Thoracic aorta (tissue), 2 donors: ENCODE measurements at regions not wholly inside any gene's neighbourhood (a gene's known extent, or its start where the extent isn't known, plus 50 kb on each side); places are given as distances from the start of the nearest gene placed in this dataset.
A peak's percentile ranks its signal among the peaks of the same experiment; 100 is the strongest.

Experiments used
- ATAC-seq: fragments of 150-250 bp; one replicate; pipeline ENCODE4 v1.8.0; 2017; ENCODE audit warnings: low read depth; ENCODE audit not compliant: insufficient number of reproducible peaks, low FRiP score
- DNase-seq: peaks from one replicate; pipeline ENCODE4 v3.0.0-alpha.2; 2020; ENCODE audit warnings: low spot score
- H3K27ac ChIP-seq, 2 donors: fragments of 200-600 bp; sonication (generic); 1 replicate in 1 of 2; 2 replicates in 1 of 2; pipeline ENCODE4 v1.5.1; 2016; ENCODE audit warnings: mild to moderate bottlenecking in 2 of 2, moderate library complexity in 2 of 2
- H3K27me3 ChIP-seq: fragments of 200-600 bp; sonication (generic); replicated peaks from 2 replicates; pipeline ENCODE4 v1.6.0; 2016; ENCODE audit warnings: mild to moderate bottlenecking; ENCODE audit not compliant: insufficient read depth
- H3K36me3 ChIP-seq: fragments of 200-600 bp; sonication (generic); one replicate; pipeline ENCODE4 v1.5.1; 2016
- H3K4me1 ChIP-seq, 2 donors: fragments of 200-600 bp; sonication (generic); 1 replicate in 1 of 2; 2 replicates in 1 of 2; pipeline versions ENCODE4 v1.5.1 to v1.6.0; 2016; ENCODE audit warnings: low read depth in 2 of 2, mild to moderate bottlenecking in 1 of 2; ENCODE audit not compliant: control insufficient read depth in 1 of 2
- H3K4me3 ChIP-seq: fragments of 200-600 bp; sonication (generic); 2 replicates; pipeline ENCODE4 v1.5.1; 2016; ENCODE audit warnings: mild to moderate bottlenecking
- H3K9me3 ChIP-seq: fragments of 200-600 bp; sonication (generic); 2 replicates; pipeline ENCODE4 v1.5.1; 2016
- TF ChIP-seq, protein P1 (sequence below): fragments of 200-600 bp; sonication (generic); IDR thresholded peaks from one replicate; pipeline ENCODE4 v1.5.1; 2019; ENCODE audit warnings: antibody characterized with exemption

DNA sequence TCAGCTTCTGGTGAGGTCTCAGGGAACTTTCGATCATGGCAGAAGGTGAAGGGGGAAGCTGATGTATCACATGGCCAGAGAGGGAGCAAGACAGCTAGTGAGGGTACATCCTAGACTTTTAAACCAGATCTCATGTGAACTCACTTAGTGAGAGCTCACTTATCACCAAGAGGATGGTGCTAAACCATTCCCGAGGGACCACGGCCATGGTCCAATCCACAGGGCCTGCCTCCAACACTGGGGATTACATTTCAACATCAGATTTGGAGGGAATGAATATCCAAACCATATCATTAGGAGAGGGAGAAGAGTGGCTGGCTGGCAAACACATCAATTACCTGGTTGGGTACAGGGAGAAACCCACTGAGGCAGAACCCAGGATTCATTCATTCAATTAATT is 75.7 kb upstream of the HAAO start:
- H3K27me3 ChIP-seq, result no peaks in the 10 kb centered on the region
- peak overlapping the region; percentile 84 to 89 for H3K27ac ChIP-seq
- peaks cover 19 to 40% of the 10 kb centered on the region in 2 donors for H3K4me1 ChIP-seq
- no peaks in the 10 kb centered on the region for H3K36me3 ChIP-seq
- TF ChIP-seq, protein P1, sequence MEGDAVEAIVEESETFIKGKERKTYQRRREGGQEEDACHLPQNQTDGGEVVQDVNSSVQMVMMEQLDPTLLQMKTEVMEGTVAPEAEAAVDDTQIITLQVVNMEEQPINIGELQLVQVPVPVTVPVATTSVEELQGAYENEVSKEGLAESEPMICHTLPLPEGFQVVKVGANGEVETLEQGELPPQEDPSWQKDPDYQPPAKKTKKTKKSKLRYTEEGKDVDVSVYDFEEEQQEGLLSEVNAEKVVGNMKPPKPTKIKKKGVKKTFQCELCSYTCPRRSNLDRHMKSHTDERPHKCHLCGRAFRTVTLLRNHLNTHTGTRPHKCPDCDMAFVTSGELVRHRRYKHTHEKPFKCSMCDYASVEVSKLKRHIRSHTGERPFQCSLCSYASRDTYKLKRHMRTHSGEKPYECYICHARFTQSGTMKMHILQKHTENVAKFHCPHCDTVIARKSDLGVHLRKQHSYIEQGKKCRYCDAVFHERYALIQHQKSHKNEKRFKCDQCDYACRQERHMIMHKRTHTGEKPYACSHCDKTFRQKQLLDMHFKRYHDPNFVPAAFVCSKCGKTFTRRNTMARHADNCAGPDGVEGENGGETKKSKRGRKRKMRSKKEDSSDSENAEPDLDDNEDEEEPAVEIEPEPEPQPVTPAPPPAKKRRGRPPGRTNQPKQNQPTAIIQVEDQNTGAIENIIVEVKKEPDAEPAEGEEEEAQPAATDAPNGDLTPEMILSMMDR, result no peak
- H3K4me3 ChIP-seq, result no peak overlapping the region
- H3K9me3 ChIP-seq, result no peaks in the 10 kb centered on the region
- no peak for ATAC-seq
- DNase-seq, result no peak

- no peak for DNase-seq
- Histone ChIP-seq H3K27ac (peak overlapping the region; percentile 84 to 89), H3K4me1 (peaks cover 19 to 35% of the 10 kb centered on the region in 2 donors), H3K27me3 (no peaks in the 10 kb centered on the region), H3K4me3 (no peak overlapping the region), H3K36me3 (no peaks in the 10 kb centered on the region), H3K9me3 (no peaks in the 10 kb centered on the region)
- TF ChIP-seq, protein P1, result no peak
- peak; percentile 78 for ATAC-seq
Measured at GRCh38 chr2:42867093-42868065, 75.0 kb upstream of the HAAO start.

- no peaks in the 10 kb centered on the region for H3K36me3 ChIP-seq
- DNase-seq (no peak), ATAC-seq (peak; percentile 28)
- H3K27ac ChIP-seq, result peak overlapping the region; percentile 84 to 89
- TF ChIP-seq, protein P1, result no peak
- H3K4me1 ChIP-seq, result peaks cover 19 to 35% of the 10 kb centered on the region in 2 donors
- no peaks in the 10 kb centered on the region for H3K9me3 ChIP-seq
- no peaks in the 10 kb centered on the region for H3K27me3 ChIP-seq
- no peak overlapping the region for H3K4me3 ChIP-seq
Measured at GRCh38 chr2:42865884-42866881, 73.8 kb upstream of the HAAO start.

DNA sequence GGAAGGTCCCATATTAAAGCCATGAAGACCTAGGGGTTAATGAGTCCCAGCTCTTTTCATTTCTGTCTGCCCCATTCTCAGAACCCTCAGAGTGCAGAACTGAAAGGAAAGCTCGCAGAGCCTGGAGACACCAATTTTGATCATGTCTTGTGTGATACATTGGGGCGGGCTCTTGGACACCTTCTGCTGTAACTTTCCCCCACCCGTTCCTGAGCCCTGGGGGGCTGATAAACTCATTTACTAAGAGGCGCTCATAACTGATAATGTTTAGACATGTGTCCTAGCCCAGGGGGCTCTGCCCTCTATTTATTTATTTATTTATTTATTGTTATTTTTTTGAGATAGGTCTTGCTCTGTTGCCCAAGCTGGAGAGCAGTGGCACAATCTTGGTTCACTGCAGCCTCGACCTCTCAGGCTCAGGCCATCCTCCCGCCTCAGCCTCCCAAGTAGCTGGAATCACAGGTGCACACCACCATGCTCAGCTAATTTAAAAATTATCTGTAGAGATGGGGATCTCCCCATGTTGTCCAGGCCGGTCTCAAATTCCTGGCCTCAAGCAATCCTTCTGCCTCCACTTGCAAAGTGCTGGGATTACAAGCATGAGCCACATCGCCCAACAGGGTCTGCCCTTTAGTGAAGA is 72.4 kb upstream of the HAAO start:
- no peaks in the 10 kb centered on the region for H3K9me3 ChIP-seq
- peaks cover 19 to 39% of the 10 kb centered on the region in 2 donors for H3K4me1 ChIP-seq
- no peaks in the 10 kb centered on the region for H3K27me3 ChIP-seq
- ATAC-seq (no peak), DNase-seq (no peak)
- H3K36me3 ChIP-seq, result no peaks in the 10 kb centered on the region
- peak overlapping the region in 1 of 2 donors; percentile 84 for H3K27ac ChIP-seq
- no peak overlapping the region for H3K4me3 ChIP-seq
- TF ChIP-seq, protein P1, result no peak
